HL-60 (cell line): ENCODE measurements at regions not wholly inside any gene's neighbourhood (a gene's known extent, or its start where the extent isn't known, plus 50 kb on each side); places are given as distances from the start of the nearest gene placed in this dataset.

Source experiments
- CTCF ChIP-seq: IDR thresholded peaks from one replicate; pipeline ENCODE4 v1.5.1; 2011; ENCODE audit warnings: low read length, control low read depth, inconsistent platforms; ENCODE audit not compliant: insufficient read depth
- POLR2AphosphoS5 ChIP-seq: IDR thresholded peaks from 2 replicates; pipeline ENCODE4 v1.6.1; 2012; ENCODE audit warnings: low read depth
- SPI1 ChIP-seq: IDR thresholded peaks from 2 replicates; pipeline ENCODE4 v1.6.1; 2012; ENCODE audit warnings: low read depth, mild to moderate bottlenecking, borderline replicate concordance

GRCh38 chr13:80214521-80214991 is 126.4 kb downstream of the SPRY2 start:
- TF ChIP-seq CTCF (no peak), POLR2AphosphoS5 (no peak), SPI1 (no peak)
